ENCODE measurements at regions not wholly inside any gene's neighbourhood (a gene's known extent, or its start where the extent isn't known, plus 50 kb on each side); places are given as distances from the start of the nearest gene placed in this dataset.
"Not testable (repeated sequence)": the region's sequence is repeated elsewhere in the genome, so short reads cannot be mapped to it uniquely, and the experiment has no call there.

DNA sequence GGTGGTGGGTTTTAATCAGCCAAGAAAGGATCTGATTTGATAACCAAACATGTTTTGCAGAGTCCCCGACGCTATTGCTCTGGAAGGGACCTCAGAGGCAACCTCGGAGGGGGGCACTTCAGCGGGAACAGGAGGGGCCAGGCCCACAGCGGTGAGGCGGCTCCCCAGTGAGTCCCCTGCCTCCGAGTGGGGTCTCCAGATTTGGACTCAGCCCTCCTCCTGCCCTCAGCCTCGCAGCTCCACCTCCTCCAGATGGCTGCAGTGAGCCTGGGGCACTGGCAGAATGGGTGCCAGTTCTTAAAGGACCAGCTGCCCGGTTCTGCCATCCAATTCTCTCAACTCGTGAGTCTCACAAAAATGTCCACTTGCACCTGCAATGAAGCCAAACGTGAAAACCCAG, 61.0 kb upstream of the NANOS1 start:
- DNase-seq: no peak

GRCh38 chr10:118969014-118969413, 60.5 kb upstream of the NANOS1 start:
- DNase-seq: no peak

DNA sequence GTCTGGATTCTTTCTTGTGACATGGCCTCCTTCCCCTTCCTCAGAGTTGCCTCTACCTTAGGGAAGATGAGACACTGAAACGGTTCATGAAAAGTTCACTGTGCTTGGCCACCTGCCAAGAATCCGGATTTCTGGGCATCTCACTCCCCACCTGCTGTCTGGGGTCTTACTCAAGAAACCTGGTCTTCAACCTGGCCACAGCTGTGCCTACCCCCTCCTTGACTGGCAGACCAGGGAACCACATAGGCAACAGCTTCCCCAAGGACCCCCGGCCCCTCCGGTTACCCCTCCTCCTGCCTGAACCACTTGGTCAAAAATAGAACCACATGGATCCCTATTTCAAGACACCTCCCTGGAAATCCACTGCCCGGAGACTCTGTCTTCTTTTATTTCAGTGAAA, 58.7 kb upstream of the NANOS1 start:
- no peak for DNase-seq

- no peak for DNase-seq
These were observed 58.3 kb upstream of the NANOS1 start for GRCh38 chr10:118971187-118971586.

GRCh38 chr10:118971876-118972275, 57.6 kb upstream of the NANOS1 start:
- no peak for DNase-seq

- no peak for DNase-seq
These were observed 55.8 kb upstream of the NANOS1 start for GRCh38 chr10:118973744-118974143.

DNA sequence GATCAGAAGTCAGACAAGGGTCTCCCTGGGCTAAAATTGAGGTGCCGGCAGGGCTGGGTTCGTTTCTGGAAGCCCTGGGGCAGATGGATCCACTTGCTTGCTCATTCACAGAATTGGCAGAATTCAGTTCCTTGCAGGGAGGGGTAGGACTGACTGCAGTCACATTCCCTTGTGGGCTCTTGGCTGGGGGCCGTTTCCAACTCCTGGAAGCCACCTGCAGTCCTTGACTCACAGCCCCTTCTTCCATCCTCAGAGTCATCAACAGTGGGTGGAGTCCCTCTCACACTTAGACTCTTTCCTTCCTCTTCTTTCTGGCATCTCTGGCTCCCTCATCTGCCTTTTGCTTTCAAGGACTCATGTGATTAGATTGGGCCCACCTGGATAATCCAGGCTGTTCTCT, 54.6 kb upstream of the NANOS1 start:
- DNase-seq: no peak

GRCh38 chr10:118976219-118976618, 53.3 kb upstream of the NANOS1 start:
- DNase-seq: not testable (repeated sequence)

- no peak for DNase-seq
These were observed 52.4 kb upstream of the NANOS1 start for GRCh38 chr10:118977022-118977599.

GRCh38 chr10:118977835-118978234, 51.7 kb upstream of the NANOS1 start:
- DNase-seq: no peak

DNA sequence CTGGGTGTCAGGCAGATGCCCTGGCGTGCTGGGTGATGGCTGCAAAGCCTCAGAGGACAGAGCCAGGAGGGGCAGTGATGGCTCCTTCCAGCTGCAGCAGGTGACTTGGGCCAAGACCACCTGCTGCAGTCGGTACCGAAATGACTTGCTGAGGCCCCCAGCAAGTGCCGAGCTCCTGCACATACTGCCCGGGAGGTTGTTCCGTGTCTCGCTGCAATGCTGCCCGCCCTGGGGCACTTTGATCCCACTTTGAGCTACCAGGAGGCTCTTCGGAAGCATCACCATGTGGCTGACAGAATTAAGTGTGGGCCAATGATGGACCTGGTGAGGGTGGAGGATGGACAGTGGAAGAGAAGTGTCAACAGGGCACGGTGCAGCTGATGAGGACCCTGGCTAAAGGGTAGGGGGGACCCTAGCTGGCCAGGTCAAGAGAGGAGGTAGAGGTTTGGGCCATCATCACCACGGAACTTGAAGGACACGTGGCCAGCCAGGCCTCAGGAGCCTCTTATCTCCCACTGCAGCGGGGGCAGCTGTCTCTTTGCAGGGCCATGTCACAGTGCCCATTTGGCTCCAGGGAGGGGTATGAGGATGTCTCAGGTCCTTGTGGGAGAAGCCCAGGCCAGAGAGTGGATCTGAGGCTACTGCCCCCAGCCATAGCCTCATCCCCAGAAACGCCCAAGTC, 51.1 kb upstream of the NANOS1 start:
- no peak for DNase-seq

DNA sequence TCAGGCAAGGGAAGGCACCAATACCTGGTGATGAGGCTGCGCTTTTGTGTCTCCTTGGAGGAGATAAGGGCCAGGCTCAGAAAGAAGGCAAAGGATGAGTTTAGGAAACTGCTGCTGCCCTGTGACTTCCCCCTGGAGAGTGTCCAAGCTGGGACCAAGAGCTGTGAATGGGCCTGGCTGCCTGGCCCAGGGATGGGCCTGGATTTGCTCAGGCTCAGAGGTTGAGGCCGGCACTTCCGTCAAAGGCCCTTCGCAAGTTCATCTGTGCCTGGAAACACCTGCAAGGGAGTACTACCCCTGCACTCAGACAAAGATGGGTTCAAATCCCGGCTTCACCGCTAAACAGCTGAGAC, 50.5 kb upstream of the NANOS1 start:
- DNase-seq: no peak

DNA sequence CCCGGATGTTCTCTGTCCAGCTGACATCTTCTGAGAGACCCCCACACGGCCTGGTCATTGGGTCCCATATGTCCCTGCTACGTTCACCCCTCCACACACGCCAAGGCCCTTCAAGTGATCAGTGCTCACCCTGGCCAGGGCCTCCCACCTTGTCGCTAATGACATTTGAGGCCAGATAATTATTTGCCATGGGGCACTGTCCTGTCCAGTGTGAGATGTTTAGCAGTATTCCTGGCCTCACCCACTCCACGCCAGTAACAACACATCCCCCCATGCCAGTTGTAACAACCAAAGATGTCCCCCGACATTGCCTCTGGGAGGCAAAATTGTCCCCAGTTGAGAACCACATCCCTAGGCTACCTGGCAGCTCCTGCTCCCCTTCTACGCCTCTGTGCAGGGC, 49.9 kb upstream of the NANOS1 start:
- DNase-seq: no peak
